H9 (cell line): ENCODE measurements at regions not wholly inside any gene's neighbourhood (a gene's known extent, or its start where the extent isn't known, plus 50 kb on each side); places are given as distances from the start of the nearest gene placed in this dataset.

Source experiments
- DNase-seq: peaks from one replicate; pipeline ENCODE4 v3.0.0-alpha.2; 2017
- H2AFZ ChIP-seq: one replicate; pipeline ENCODE4 v1.6.1; 2013; ENCODE audit warnings: mild to moderate bottlenecking, low read length, control low read depth, moderate library complexity
- H2AK5ac ChIP-seq: 2 replicates; pipeline ENCODE4 v1.6.1; 2013; ENCODE audit warnings: low read length, control low read depth, mixed read lengths; ENCODE audit not compliant: insufficient read length
- H2BK120ac ChIP-seq: one replicate; pipeline ENCODE4 v1.6.1; 2013; ENCODE audit warnings: low read depth, mild to moderate bottlenecking, low read length, control low read depth, inconsistent platforms; ENCODE audit not compliant: poor library complexity, severe bottlenecking
- H2BK12ac ChIP-seq: 2 replicates; pipeline ENCODE4 v1.6.1; 2013; ENCODE audit warnings: low read length, control low read depth, mixed read lengths, low read depth; ENCODE audit not compliant: insufficient read length
- H2BK15ac ChIP-seq: 2 replicates; pipeline ENCODE4 v1.6.1; 2013; ENCODE audit warnings: low read depth, low read length, control low read depth
- H2BK20ac ChIP-seq: one replicate; pipeline ENCODE4 v1.6.1; 2013; ENCODE audit warnings: low read depth, mild to moderate bottlenecking, low read length, control low read depth, inconsistent platforms; ENCODE audit not compliant: poor library complexity, severe bottlenecking
- H2BK5ac ChIP-seq: 2 replicates; pipeline ENCODE4 v1.6.1; 2013; ENCODE audit warnings: low read length, control low read depth, mixed read lengths; ENCODE audit not compliant: insufficient read length
- H3K14ac ChIP-seq: 2 replicates; pipeline ENCODE4 v1.6.1; 2013; ENCODE audit warnings: low read length, control low read depth; ENCODE audit not compliant: insufficient read depth
- H3K18ac ChIP-seq: 2 replicates; pipeline ENCODE4 v1.6.1; 2013; ENCODE audit warnings: low read depth, mild to moderate bottlenecking, mixed read lengths, low read length, control low read depth; ENCODE audit not compliant: insufficient read length
- H3K23ac ChIP-seq: 2 replicates; pipeline ENCODE4 v1.6.1; 2013; ENCODE audit warnings: low read length, control low read depth, mixed read lengths, low read depth; ENCODE audit not compliant: insufficient read length
- H3K23me2 ChIP-seq: 2 replicates; pipeline ENCODE4 v1.6.1; 2013; ENCODE audit warnings: low read depth, mild to moderate bottlenecking, mixed read lengths, low read length, control low read depth; ENCODE audit not compliant: insufficient read length, poor library complexity, severe bottlenecking
- H3K27ac ChIP-seq: 2 replicates; pipeline ENCODE4 v1.5.1; 2013; ENCODE audit warnings: low read length, control low read depth, mixed read lengths, low read depth; ENCODE audit not compliant: insufficient read length
- H3K27me3 ChIP-seq: 2 replicates; pipeline ENCODE4 v1.6.1; 2013; ENCODE audit warnings: low read length, control low read depth, inconsistent platforms; ENCODE audit not compliant: insufficient read depth
- H3K4ac ChIP-seq: 2 replicates; pipeline ENCODE4 v1.6.1; 2013; ENCODE audit warnings: low read depth, mild to moderate bottlenecking, control low read depth, inconsistent platforms, low read length, moderate library complexity
- H3K4me1 ChIP-seq: 2 replicates; pipeline ENCODE4 v1.6.1; 2013; ENCODE audit warnings: low read length, control low read depth, inconsistent platforms; ENCODE audit not compliant: insufficient read depth
- H3K4me2 ChIP-seq: 2 replicates; pipeline ENCODE4 v1.6.1; 2013; ENCODE audit warnings: low read length, control low read depth, mixed read lengths; ENCODE audit not compliant: insufficient read length, insufficient read depth
- H3K56ac ChIP-seq: 2 replicates; pipeline ENCODE4 v1.6.1; 2013; ENCODE audit warnings: low read depth, mild to moderate bottlenecking, mixed read lengths, low read length, control low read depth; ENCODE audit not compliant: insufficient read length
- H3K79me1 ChIP-seq: 2 replicates; pipeline ENCODE4 v1.6.1; 2013; ENCODE audit warnings: low read depth, mild to moderate bottlenecking, moderate library complexity, low read length, control low read depth, inconsistent platforms; ENCODE audit not compliant: insufficient read depth, poor library complexity, severe bottlenecking
- H3K79me2 ChIP-seq: 2 replicates; pipeline ENCODE4 v1.6.1; 2013; ENCODE audit warnings: low read length, control low read depth, inconsistent platforms; ENCODE audit not compliant: insufficient read depth
- H3K9ac ChIP-seq: 2 replicates; pipeline ENCODE4 v1.6.1; 2013; ENCODE audit warnings: low read length, control low read depth, mixed read lengths; ENCODE audit not compliant: insufficient read length; ENCODE audit errors: extremely low read depth
- H3K9me3 ChIP-seq: one replicate; pipeline ENCODE4 v1.6.1; 2013; ENCODE audit warnings: low read depth, low read length, inconsistent platforms; ENCODE audit not compliant: control insufficient read depth
- H3T11ph ChIP-seq: one replicate; pipeline ENCODE4 v1.6.1; 2013; ENCODE audit warnings: mild to moderate bottlenecking, low read length, control low read depth, inconsistent platforms
- H4K20me1 ChIP-seq: one replicate; pipeline ENCODE4 v1.6.1; 2013; ENCODE audit not compliant: control insufficient read depth, insufficient read length, insufficient read depth
- H4K5ac ChIP-seq: 2 replicates; pipeline ENCODE4 v1.6.1; 2013; ENCODE audit warnings: low read depth, mild to moderate bottlenecking, mixed read lengths, low read length, control low read depth; ENCODE audit not compliant: insufficient read length
- H4K8ac ChIP-seq: replicated peaks from 2 replicates; pipeline ENCODE4 v1.6.1; 2013; ENCODE audit warnings: low read length, control low read depth, mixed read lengths, low read depth; ENCODE audit not compliant: insufficient read length
- H4K91ac ChIP-seq: 2 replicates; pipeline ENCODE4 v1.6.1; 2013; ENCODE audit warnings: low read depth, mild to moderate bottlenecking, moderate library complexity, mixed read lengths, low read length, control low read depth; ENCODE audit not compliant: insufficient read length
- H3K27ac Mint-ChIP-seq, 3 experiments: 2 replicates in 2 of 3; 3 replicates in 1 of 3; pipeline ENCODE4 v1.8.0; 2020 to 2021; ENCODE audit warnings: mixed read lengths in 3 of 3, mild to moderate bottlenecking in 1 of 3, moderate library complexity in 1 of 3
- H3K27me3 Mint-ChIP-seq: 2 replicates; pipeline ENCODE4 v1.8.0; 2021; ENCODE audit warnings: low read depth, mild to moderate bottlenecking, moderate library complexity, mixed read lengths
- H3K36me3 Mint-ChIP-seq, 3 experiments: 2 replicates in 2 of 3; 3 replicates in 1 of 3; pipeline ENCODE4 v1.8.0; 2020 to 2021; ENCODE audit warnings: low read depth in 3 of 3, mixed read lengths in 3 of 3; ENCODE audit not compliant: insufficient read depth in 1 of 3
- H3K4me1 Mint-ChIP-seq, 2 experiments: 2 replicates each; pipeline ENCODE4 v1.8.0; 2020; ENCODE audit warnings: mixed read lengths in 2 of 2
- H3K4me3 Mint-ChIP-seq, 2 experiments: 2 replicates in 1 of 2; 3 replicates in 1 of 2; pipeline ENCODE4 v1.8.0; 2020 to 2021; ENCODE audit warnings: mild to moderate bottlenecking in 2 of 2, mixed read lengths in 2 of 2, moderate library complexity in 1 of 2
- H3K9me3 Mint-ChIP-seq, 2 experiments: 2 replicates in 1 of 2; 3 replicates in 1 of 2; pipeline ENCODE4 v1.8.0; 2020; ENCODE audit warnings: mild to moderate bottlenecking in 2 of 2, mixed read lengths in 2 of 2, moderate library complexity in 1 of 2
- WGBS: extraction: QIAGEN DNeasy Blood & Tissue Kit; methylation state at CpG from one replicate; pipeline ENCODE4 v1.1.7; 2013; ENCODE audit warnings: missing lambda C conversion rate, low lambda C conversion rate, mixed read lengths; ENCODE audit not compliant: insufficient read length; ENCODE audit errors: extremely low coverage; 5-methylcytosine and 5-hydroxymethylcytosine counted together
- TF ChIP-seq, protein P1 (sequence below): fragments of 200-600 bp; sonication (generic); conservative IDR thresholded peaks from 3 replicates; pipeline ENCODE4 v1.8.0; 2021; ENCODE audit warnings: antibody characterized with exemption, mild to moderate bottlenecking

DNA sequence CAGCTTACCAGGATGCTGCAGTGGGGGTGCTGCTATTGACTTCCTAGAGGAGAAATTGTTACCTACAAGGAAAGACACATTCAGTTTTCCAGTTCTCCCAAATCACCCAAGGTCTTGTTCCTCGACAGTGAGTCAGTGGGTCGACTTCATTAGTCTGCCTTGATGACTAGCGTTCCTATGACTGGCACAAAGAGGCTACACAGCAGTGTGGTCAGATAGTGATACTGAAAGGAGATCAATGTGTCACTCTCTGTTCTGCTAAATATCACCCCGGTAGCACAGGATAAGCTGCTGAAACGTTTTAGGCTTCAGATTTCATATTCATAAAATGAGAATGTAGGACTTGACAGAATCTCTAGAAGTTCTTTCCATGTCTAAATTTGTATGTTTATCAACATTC, 357.4 kb downstream of the LMX1A start:
- H3K4me3 Mint-ChIP-seq: no peak overlapping the region
- H2BK120ac ChIP-seq: no peak overlapping the region
- H3K9ac ChIP-seq: no peak overlapping the region
- H4K5ac ChIP-seq: no peak overlapping the region
- H3K4me2 ChIP-seq: no peak overlapping the region
- H2BK5ac ChIP-seq: no peak overlapping the region
- WGBS: no CpG with 5 or more reads among the region's 5 CpGs
- no peak overlapping the region for H3K18ac ChIP-seq
- no peaks in the 10 kb centered on the region; a peak in 1 of 7 replicates for H3K36me3 Mint-ChIP-seq
- H3K9me3 ChIP-seq: no peaks in the 10 kb centered on the region
- no peaks in the 10 kb centered on the region for H3K4me1 Mint-ChIP-seq
- no peaks in the 10 kb centered on the region for H3K23me2 ChIP-seq
- H3K23ac ChIP-seq: no peak overlapping the region
- no peak overlapping the region for H4K91ac ChIP-seq
- no peak overlapping the region for H3K56ac ChIP-seq
- H4K8ac ChIP-seq: no peak overlapping the region
- H4K20me1 ChIP-seq: no peaks in the 10 kb centered on the region
- no peaks in the 10 kb centered on the region for H3K27me3 ChIP-seq
- no peaks in the 10 kb centered on the region for H3K79me1 ChIP-seq
- no peak overlapping the region for H3T11ph ChIP-seq
- no peak overlapping the region for H3K27ac ChIP-seq
- 0 out of 5 replicates have a peak, but pooled peaks cover 0 to 3% of the 10 kb centered on the region in 2 experiments for H3K9me3 Mint-ChIP-seq
- no peak overlapping the region for H3K14ac ChIP-seq
- H2BK15ac ChIP-seq: no peak overlapping the region
- H2BK12ac ChIP-seq: no peak overlapping the region
- H3K27ac Mint-ChIP-seq: no peak overlapping the region
- H3K27me3 Mint-ChIP-seq: peaks cover 42% of the 10 kb centered on the region
- TF ChIP-seq, protein P1, sequence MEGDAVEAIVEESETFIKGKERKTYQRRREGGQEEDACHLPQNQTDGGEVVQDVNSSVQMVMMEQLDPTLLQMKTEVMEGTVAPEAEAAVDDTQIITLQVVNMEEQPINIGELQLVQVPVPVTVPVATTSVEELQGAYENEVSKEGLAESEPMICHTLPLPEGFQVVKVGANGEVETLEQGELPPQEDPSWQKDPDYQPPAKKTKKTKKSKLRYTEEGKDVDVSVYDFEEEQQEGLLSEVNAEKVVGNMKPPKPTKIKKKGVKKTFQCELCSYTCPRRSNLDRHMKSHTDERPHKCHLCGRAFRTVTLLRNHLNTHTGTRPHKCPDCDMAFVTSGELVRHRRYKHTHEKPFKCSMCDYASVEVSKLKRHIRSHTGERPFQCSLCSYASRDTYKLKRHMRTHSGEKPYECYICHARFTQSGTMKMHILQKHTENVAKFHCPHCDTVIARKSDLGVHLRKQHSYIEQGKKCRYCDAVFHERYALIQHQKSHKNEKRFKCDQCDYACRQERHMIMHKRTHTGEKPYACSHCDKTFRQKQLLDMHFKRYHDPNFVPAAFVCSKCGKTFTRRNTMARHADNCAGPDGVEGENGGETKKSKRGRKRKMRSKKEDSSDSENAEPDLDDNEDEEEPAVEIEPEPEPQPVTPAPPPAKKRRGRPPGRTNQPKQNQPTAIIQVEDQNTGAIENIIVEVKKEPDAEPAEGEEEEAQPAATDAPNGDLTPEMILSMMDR: no peak
- H3K79me2 ChIP-seq: no peaks in the 10 kb centered on the region
- no peaks in the 10 kb centered on the region for H3K4me1 ChIP-seq
- H2AK5ac ChIP-seq: no peak overlapping the region
- H2AFZ ChIP-seq: no peak overlapping the region
- no peak overlapping the region for H3K4ac ChIP-seq
- DNase-seq: no peak
- H2BK20ac ChIP-seq: no peak overlapping the region
